WERI-Rb-1 (cell line): ENCODE measurements at regions not wholly inside any gene's neighbourhood (a gene's known extent, or its start where the extent isn't known, plus 50 kb on each side); places are given as distances from the start of the nearest gene placed in this dataset.

Experiments used
- DNase-seq: peaks from one replicate; pipeline ENCODE4 v3.0.0-alpha.2; 2020
- H3K27ac ChIP-seq: fragments of 250-450 bp; sonication (Bioruptor Pico); 2 replicates; pipeline ENCODE4 v1.5.1; 2020; ENCODE audit warnings: mild to moderate bottlenecking, moderate library complexity
- H3K27me3 ChIP-seq: fragments of 250-450 bp; sonication (Bioruptor Pico); 2 replicates; pipeline ENCODE4 v1.5.1; 2021; ENCODE audit warnings: mild to moderate bottlenecking, low read depth, moderate library complexity; ENCODE audit not compliant: insufficient read depth, severe bottlenecking
- H3K36me3 ChIP-seq: fragments of 250-450 bp; sonication (Bioruptor Pico); 2 replicates; pipeline ENCODE4 v1.5.1; 2020; ENCODE audit warnings: mild to moderate bottlenecking, moderate library complexity
- H3K4me3 ChIP-seq: 2 replicates; pipeline ENCODE4 v1.5.1; 2011; ENCODE audit warnings: low read depth, mild to moderate bottlenecking, control low read depth, low read length
- H3K9me3 ChIP-seq: fragments of 250-450 bp; sonication (Bioruptor Pico); 2 replicates; pipeline ENCODE4 v1.5.1; 2021; ENCODE audit warnings: mild to moderate bottlenecking, moderate library complexity; ENCODE audit not compliant: severe bottlenecking
- TF ChIP-seq, protein P1 (sequence below): IDR thresholded peaks from 2 replicates; pipeline ENCODE4 v1.5.1; 2011; ENCODE audit warnings: low read depth, mild to moderate bottlenecking, control low read depth, inconsistent platforms, low read length

DNA sequence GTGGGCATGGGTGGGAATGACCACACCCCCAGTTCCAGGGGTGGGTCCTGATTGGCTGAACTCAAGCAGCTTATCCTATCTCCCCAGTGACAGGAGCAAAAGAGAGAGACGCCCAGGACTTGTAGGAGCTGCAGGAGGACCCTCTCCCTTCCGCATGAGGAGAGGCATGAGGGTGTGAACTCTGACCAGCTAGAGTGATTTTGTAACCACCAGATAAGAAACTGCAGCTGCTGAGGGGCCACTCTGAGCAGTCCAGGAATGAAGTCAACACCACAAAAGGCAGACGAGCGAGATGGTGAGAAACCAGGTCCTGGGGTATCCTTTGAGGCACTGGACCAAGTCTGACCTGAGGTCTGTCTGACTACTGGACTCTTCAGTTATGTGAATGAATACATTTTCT lies 521.9 kb downstream of the BNC2 start:
- no peak for DNase-seq
- no peaks in the 10 kb centered on the region for H3K9me3 ChIP-seq
- H3K36me3 ChIP-seq, result no peaks in the 10 kb centered on the region
- H3K27me3 ChIP-seq, result no peaks in the 10 kb centered on the region
- TF ChIP-seq, protein P1, sequence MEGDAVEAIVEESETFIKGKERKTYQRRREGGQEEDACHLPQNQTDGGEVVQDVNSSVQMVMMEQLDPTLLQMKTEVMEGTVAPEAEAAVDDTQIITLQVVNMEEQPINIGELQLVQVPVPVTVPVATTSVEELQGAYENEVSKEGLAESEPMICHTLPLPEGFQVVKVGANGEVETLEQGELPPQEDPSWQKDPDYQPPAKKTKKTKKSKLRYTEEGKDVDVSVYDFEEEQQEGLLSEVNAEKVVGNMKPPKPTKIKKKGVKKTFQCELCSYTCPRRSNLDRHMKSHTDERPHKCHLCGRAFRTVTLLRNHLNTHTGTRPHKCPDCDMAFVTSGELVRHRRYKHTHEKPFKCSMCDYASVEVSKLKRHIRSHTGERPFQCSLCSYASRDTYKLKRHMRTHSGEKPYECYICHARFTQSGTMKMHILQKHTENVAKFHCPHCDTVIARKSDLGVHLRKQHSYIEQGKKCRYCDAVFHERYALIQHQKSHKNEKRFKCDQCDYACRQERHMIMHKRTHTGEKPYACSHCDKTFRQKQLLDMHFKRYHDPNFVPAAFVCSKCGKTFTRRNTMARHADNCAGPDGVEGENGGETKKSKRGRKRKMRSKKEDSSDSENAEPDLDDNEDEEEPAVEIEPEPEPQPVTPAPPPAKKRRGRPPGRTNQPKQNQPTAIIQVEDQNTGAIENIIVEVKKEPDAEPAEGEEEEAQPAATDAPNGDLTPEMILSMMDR, result no peak
- H3K4me3 ChIP-seq, result no peak overlapping the region
- no peak overlapping the region for H3K27ac ChIP-seq

DNA sequence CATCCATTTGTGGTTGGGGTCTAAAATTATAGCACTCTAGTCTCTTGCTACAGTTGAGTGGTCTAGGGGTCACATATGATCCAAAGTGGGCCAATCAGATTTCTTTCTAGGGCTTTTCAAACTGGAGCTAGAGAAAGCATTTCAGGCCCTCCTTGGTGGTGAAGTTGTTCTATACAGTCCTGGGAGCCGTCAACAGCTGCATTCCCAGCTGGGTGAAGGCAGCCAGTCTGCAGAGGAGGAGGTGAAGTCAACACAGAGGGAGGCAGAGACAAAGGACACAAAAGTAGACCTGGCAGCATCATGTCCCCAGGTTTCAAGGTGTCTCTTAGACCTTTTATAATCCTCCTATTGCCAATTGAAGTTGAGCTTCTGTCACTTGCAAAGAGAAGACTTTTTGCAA lies 518.2 kb downstream of the BNC2 start:
- TF ChIP-seq, protein P1, result no peak
- H3K27me3 ChIP-seq, result no peaks in the 10 kb centered on the region
- no peak overlapping the region for H3K27ac ChIP-seq

DNA sequence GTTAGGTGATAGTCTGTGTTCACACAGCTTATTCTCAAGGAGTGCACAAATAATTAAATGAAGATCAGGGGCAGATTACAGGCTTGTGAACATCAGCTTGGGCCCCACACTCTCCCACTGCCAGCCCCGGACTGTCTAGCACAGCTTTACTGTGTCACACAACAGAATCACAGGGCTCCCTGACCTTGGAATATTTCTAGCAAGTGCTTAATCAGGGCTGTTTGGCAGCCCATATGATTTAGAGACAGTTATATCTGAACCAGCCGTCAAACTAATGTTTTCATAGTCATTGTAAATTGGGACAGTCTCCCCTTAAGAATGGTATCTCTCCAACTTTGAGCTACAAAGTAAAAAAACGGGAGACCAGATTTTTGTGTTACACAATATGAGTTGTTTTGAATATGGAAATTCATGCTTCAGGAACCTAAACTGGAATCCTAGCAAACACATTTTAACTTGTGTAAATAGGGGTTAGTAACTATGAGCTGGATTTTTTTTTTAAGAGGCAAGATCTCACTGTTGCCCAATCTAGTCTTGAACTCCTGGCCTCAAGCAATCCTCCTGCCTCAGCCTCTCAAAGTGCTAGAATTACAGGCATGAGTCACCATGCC lies 517.6 kb downstream of the BNC2 start:
- Histone ChIP-seq H3K36me3 (no peaks in the 10 kb centered on the region), H3K27me3 (no peaks in the 10 kb centered on the region), H3K27ac (no peak overlapping the region), H3K9me3 (no peaks in the 10 kb centered on the region), H3K4me3 (no peak overlapping the region)
- TF ChIP-seq, protein P1, result no peak
- peak; percentile 9 for DNase-seq

More for the DNA sequence above, 518.2 kb downstream of the BNC2 start:
- Histone ChIP-seq H3K9me3 (no peaks in the 10 kb centered on the region), H3K36me3 (no peaks in the 10 kb centered on the region), H3K4me3 (no peak overlapping the region)
- DNase-seq, result no peak

DNA sequence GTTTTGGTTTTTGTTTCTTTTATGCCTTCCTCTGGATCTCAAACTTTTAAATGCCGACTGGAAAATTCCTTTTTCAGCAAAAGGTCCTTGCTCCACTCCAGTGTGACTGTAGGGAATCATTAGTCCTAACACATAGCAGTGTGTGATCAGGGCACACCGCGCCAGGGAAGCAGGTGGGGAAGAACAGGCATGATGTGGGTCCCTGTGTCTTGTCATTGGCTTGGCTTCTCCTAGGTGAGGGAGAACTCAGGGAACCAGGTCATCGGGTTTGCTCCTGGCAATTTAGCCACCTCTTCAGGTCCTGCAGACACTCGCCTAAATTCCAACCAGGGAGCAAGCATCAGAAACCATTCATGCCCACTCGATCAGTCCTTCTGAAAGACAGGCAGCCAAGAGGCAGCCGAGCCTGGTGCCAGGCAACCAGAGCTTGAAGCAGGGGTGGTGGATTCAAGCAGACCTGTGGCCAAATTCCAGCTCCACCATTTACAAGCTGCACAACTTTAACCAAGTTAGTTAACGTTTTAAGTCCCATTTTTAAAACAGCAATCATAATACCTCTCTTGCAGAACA lies 514.2 kb downstream of the BNC2 start:
- Histone ChIP-seq H3K4me3 (no peak overlapping the region), H3K27me3 (no peaks in the 10 kb centered on the region), H3K9me3 (no peaks in the 10 kb centered on the region), H3K27ac (no peak overlapping the region), H3K36me3 (no peaks in the 10 kb centered on the region)
- TF ChIP-seq, protein P1, result no peak
- DNase-seq, result no peak

DNA sequence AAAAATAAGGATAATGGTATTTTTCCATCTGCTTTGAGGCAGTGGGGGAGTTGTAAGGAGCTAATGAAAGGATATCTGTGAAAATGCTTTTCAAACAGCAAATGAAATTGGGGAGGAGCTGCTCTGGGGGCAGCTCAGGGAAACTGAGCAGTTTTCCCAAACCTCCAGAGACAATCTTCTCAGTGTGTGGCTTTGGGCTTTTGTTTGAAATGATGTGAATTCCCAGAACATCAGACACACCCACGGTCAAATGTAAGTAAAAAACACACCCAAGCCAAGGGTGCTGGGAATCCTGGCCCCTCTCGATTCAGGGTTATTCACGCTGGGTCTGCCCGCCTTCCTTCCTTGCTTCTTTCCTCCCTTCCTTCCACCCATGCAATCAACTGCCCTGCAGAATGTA lies 512.6 kb downstream of the BNC2 start:
- Histone ChIP-seq H3K27ac (no peak overlapping the region), H3K4me3 (no peak overlapping the region), H3K36me3 (no peaks in the 10 kb centered on the region), H3K27me3 (no peaks in the 10 kb centered on the region), H3K9me3 (no peaks in the 10 kb centered on the region)
- no peak for DNase-seq
- TF ChIP-seq, protein P1, result no peak

DNA sequence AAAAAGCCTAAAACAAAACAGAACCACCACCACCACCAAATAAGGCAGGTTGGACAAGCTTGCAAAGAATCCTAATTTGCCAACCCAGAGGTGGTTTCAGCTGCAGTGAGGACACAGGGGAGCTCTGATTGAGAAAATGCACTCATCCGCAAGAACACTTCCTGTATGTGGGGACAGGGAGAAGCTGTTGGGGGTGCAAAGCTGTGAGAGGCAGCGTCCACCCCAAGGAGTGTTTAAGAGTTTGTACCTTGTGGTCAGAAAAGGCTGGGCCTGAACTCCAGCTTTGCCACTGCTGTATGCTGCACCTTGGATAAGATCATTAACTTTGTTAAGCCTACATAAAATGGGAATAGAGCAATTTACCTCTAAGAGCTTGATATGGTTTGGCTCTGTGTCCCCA lies 511.7 kb downstream of the BNC2 start:
- H3K4me3 ChIP-seq, result no peak overlapping the region
- H3K27me3 ChIP-seq, result no peaks in the 10 kb centered on the region
- TF ChIP-seq, protein P1, result no peak
- H3K27ac ChIP-seq, result no peak overlapping the region
- H3K36me3 ChIP-seq, result no peaks in the 10 kb centered on the region
- DNase-seq, result no peak
- no peaks in the 10 kb centered on the region for H3K9me3 ChIP-seq
